ENCODE measurements at regions not wholly inside any gene's neighbourhood (a gene's known extent, or its start where the extent isn't known, plus 50 kb on each side); places are given as distances from the start of the nearest gene placed in this dataset.
A peak's percentile ranks its signal among the peaks of the same experiment; 100 is the strongest.

DNA sequence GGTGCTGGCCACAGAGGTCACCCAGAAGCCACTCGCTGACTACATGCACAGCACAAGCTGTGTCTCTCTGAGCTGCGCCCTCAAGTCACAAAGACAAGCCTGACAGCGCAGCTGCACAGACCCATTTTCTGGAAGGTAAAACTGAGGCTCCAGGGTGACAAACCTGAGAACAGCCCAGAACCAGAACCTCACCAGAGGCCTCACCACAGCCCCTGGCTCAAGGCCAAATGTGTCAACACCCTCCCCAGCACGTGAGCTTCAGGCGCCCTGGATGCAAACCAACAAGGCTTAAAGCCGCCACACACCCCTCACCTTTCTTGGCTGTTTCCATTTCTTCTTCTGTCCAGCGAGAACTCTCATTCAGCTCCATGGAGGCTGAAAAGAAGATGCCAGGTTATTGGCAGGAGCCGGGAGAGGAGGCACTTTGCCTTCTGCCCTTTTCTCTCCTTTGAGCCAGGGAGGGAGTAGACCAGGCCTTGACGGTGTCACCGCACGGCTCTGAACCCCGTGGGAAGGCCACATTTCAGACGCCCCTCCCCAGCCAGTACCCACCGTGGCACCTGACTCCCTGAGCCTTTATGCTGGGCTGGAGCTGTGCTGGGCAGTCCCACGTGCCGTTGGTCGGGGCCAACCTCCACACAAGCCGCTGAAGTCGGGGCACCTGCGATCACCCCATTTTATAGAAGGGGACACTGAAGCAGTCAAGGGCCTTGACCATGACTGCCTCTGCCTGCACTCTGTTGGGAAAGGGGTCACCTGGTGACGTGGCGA, 103.1 kb downstream of the RFLNA start:
- peak in 1 of 2 experiments; percentile 17 for DNase-seq (ENCODE audit: low read depth in 2 of 2)

DNA sequence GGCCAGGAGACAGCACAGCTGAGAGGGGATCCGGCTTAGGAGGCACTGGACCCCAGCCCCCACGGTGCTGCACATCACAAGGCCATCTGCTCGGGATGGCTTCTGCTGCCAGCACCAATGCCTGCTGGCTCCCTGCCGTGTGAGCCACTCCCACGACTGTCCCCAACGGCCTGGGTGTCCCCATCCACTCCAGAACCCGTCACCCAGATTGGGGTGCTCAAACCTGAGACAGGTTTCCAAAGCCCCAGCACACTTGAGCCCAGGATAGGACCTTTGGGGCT, 102.4 kb downstream of the RFLNA start:
- no peak for DNase-seq (ENCODE audit: low read depth in 2 of 2)

GRCh38 chr12:124396544-124397398, 101.9 kb downstream of the RFLNA start:
- no peak for DNase-seq (ENCODE audit: low read depth in 2 of 2)

- no peak for DNase-seq (ENCODE audit: low read depth in 2 of 2)
Measured at GRCh38 chr12:124395986-124396385, 101.1 kb downstream of the RFLNA start.

DNA sequence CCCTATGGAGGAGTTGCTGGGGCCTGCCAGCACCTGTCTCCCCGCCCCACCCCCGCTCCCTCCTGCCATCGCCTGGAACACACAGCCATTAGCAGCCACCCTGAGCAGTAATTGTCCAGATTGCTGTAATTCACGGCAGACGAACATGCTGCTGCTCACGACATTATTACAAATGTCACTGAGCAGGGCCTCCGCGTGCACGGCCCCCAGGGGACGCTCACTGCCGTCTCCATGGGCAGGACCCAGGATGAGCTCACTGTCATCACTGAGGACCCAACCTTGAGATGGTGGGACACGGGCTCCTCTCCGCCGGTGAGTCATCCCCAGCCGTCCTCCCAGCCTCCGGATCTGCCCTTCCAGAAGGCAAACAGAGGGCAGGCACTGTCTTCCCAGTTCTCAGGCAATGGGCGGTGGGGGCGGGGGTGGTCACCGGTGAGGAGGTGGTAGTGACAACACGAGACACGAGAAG, 100.4 kb downstream of the RFLNA start:
- DNase-seq (ENCODE audit: low read depth in 2 of 2) = no peak

DNA sequence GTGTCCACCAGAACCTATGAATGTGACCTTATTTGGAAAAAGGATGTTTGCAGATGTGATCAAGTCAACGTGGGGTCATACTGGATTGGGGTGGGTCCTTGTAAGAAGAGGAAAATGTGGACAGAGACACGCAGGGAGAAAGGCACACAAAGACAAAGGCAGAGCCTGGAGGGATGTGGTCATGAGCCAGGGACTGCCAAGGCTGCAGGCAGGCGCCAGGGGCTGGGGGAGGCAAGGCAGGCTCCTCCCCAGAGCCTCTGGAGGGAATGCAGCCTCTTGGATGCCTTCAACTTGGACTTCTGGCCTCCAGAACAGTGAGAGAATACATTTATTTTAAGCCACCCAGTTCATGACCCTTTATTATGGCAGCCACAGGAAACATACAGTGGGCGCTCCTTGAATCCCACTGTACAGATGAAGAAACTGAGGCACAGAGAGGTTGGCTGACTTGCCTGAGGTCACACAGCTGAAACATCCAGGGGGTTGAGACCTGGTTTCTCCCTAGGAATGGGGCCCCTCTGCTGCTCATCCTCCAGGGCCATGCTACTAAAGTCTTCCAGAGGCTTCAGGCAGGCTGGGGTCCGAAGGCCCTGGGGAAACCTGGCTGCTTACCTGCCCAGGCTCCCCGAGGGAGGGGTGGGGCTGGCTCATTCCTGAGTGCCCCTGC, 99.7 kb downstream of the RFLNA start:
- no peak for DNase-seq (ENCODE audit: low read depth in 2 of 2)

- DNase-seq (ENCODE audit: low read depth in 2 of 2) = no peak
Measured at GRCh38 chr12:124393831-124394230, 98.9 kb downstream of the RFLNA start.

- no peak for DNase-seq (ENCODE audit: low read depth in 2 of 2)
Measured at GRCh38 chr12:124393414-124393790, 98.5 kb downstream of the RFLNA start.

GRCh38 chr12:124392667-124393413, 97.9 kb downstream of the RFLNA start:
- DNase-seq (ENCODE audit: low read depth in 2 of 2) = no peak

DNA sequence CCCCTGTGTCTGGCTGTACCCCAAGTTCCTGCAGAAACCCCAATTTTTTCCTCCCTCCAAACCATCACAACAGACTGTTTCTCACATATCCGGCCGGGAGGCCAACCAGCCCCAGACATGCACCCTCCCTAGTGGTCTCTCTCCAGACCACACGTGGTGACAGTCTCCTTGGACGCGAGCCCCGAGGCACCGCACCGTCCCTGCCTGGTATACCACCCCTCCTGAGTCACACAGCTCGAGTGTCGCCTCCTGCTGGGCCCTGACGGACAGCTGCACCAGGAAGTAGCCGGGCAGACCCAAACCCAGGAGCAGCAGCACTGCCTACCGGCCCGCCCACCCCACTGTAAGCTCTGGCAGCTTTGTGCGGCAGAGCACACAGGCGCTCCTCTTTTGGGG, 97.4 kb downstream of the RFLNA start:
- no peak for DNase-seq (ENCODE audit: low read depth in 2 of 2)

DNA sequence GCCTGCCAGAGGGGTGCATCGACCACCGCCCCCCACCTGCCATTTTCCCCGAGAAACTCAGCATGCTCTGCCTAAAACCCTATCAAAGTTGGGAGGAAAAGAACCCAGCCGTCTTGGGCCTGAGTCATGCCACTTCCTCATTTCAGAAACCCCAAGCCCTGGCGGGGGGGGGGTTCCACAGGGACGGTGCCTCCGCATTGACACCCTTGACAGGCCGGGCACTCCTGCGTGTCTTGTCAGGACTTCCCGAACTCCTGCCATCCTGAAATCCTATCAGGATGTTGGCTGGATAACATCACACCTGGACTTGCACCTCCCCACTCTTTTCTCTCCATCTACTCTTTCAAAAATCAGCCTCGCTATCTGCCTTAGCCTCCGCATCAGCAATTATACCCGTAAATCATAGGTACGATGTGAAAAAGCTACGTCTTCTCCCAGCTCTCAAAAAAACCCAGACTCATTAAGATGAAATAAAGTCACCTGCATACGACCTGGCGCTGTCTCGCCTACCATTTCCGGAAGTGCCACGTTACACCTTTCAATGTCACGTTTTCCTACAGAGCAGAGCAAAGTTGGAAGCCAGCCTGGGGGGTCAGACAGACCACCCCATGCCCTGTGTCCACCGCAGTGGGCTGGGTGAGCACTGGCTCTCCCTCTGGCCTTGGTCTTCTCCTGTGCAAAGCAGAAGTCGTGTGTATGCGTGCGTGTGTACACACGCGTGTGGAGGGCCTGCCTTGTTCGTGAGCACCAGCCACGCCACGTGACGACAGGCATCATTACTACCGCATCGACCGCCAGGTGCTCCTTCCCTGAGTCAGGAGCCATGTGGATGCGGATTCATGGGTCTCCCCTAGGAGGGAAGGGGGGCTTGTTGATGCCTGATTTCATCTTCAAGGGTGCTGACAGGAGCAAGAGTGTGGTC, 96.7 kb downstream of the RFLNA start:
- no peak for DNase-seq (ENCODE audit: low read depth in 2 of 2)

- DNase-seq (ENCODE audit: low read depth in 2 of 2) = no peak
Measured at GRCh38 chr12:124390442-124391097, 95.7 kb downstream of the RFLNA start.

DNA sequence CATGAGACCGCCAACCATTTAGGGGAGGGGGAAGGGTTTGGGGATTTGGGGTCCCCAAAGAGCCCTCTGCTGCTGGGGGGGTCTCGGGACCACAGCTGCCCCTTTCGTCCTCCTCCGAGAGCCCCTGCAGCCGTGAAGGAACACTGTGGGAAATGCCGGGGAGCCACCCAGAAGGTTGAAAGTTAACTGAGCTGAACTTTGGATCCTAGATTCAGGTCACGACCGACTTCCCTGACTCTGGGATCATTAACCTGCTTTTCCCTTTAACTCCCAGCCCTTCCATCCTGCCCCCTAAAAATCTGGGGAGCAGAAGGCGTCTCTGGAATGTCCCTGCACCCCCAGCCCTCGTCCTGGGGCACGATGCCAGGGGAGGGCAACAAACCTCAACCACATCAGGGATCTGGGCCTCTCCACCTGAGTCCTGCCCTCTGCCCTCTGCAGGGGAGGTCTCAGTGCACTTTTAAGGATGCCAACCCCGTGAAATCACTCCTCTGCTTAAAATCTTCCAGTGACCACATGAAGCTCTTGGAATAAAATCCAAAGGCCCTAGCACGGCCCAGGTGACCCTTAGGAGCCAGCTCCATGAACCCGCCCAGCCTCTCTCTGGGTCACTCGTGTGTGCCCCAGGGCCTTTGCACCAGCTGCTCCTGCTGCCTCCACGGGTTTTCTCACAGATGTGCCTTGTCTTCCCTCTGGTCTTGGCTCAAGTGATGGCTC, 95.0 kb downstream of the RFLNA start:
- no peak for DNase-seq (ENCODE audit: low read depth in 2 of 2)

GRCh38 chr12:124389138-124389724, 94.3 kb downstream of the RFLNA start:
- peak in 1 of 2 experiments; percentile 40 for DNase-seq (ENCODE audit: low read depth in 2 of 2)

- DNase-seq (ENCODE audit: low read depth in 2 of 2) = peak; percentile 59 to 63
Measured at GRCh38 chr12:124388679-124389137, 93.8 kb downstream of the RFLNA start.

- DNase-seq (ENCODE audit: low read depth in 2 of 2) = no peak
Measured at GRCh38 chr12:124388038-124388671, 93.3 kb downstream of the RFLNA start.

- no peak for DNase-seq (ENCODE audit: low read depth in 2 of 2)
Measured at GRCh38 chr12:124387528-124387911, 92.6 kb downstream of the RFLNA start.

DNA sequence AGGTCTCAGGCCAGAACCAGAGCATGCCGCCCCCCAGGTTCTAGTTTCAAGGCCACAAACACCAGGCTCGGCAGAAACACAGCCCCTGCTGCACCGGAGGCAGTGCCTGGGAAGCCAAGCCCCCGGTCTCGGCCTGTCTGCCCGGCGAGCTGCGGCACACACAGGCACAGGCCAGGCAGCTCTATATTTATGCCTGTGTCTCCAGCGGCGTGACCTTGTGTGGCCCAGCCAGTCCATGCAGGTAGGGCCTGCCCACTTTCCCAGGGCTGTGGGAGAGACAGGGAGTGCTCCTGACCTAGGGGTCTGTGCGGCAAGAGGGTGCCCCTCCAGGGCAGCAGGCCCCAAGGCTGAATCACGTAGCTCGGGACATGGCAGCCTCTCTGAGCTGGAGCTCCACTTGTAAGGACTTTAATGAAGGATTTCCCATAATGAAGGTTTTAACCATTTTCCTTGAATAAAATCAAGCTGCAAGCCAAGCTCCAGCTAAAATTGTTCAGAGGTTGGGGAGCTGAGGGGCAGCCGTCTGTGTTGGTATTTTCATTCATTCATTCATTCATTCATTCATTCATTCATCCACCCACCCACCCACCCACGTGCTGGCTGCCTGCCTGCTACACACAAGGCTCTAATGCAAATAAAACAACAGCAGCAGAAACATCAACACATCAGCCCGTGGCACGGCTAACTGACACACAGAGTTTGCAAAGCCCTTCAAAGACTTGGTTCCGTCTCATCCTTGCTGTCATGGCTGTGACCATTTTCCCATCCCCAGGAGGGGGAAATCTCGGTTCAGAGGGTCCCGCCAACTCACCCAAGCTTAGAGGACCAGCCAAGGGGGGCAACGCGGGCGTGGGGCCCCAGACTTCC, 92.0 kb downstream of the RFLNA start:
- no peak for DNase-seq (ENCODE audit: low read depth in 2 of 2)
